ENCODE measurements at regions not wholly inside any gene's neighbourhood (a gene's known extent, or its start where the extent isn't known, plus 50 kb on each side); places are given as distances from the start of the nearest gene placed in this dataset.

GRCh38 chr11:64502634-64503033, 53.1 kb upstream of the SLC22A11 start:
- no peak for DNase-seq

- DNase-seq = no peak
These were observed 52.5 kb upstream of the SLC22A11 start for GRCh38 chr11:64503186-64503753.

- no peak for DNase-seq
These were observed 50.7 kb upstream of the SLC22A11 start for GRCh38 chr11:64504999-64505398.
